D721Med (cell line): ENCODE measurements at regions not wholly inside any gene's neighbourhood (a gene's known extent, or its start where the extent isn't known, plus 50 kb on each side); places are given as distances from the start of the nearest gene placed in this dataset.

Source experiments
- DNase-seq: peaks from one replicate; pipeline ENCODE4 v3.0.0; 2011; ENCODE audit warnings: low spot score; ENCODE audit not compliant: insufficient read length
- FAIRE-seq: peaks from 2 replicates; lab custom pipeline; 2011; peaks lifted over from hg19 to GRCh38; lab: Jason Lieb, UNC
- CTCF ChIP-seq: IDR thresholded peaks from 2 replicates; pipeline ENCODE4 v1.5.1; 2012; ENCODE audit warnings: mild to moderate bottlenecking, control low read depth; ENCODE audit not compliant: insufficient read depth; ENCODE audit errors: missing control alignments

- no peak for FAIRE-seq
- TF ChIP-seq CTCF = no peak
- DNase-seq = no peak
Measured at GRCh38 chr6:167570460-167571400, 245.8 kb downstream of the TTLL2 start.

DNA sequence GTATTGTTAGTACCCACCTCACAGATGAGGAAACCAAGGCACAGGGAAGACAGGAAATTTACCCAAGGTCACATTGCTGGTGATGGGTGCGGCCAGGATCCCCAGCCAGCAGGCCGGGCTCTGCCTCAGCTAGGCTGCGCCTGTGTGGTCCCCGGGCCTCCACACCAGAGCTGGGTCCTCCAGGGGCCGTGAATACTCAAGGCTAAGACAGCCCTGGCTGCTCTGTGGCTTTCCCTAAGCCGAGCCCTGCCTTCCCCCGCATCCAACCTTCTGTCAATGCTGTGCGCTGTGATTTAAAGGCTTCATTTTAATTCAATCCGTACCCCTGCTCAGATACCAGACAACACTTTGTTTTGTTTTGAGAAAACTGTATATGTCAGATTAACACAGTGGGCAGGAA, 246.7 kb downstream of the TTLL2 start:
- FAIRE-seq = no peak
- no peak for TF ChIP-seq CTCF

DNA sequence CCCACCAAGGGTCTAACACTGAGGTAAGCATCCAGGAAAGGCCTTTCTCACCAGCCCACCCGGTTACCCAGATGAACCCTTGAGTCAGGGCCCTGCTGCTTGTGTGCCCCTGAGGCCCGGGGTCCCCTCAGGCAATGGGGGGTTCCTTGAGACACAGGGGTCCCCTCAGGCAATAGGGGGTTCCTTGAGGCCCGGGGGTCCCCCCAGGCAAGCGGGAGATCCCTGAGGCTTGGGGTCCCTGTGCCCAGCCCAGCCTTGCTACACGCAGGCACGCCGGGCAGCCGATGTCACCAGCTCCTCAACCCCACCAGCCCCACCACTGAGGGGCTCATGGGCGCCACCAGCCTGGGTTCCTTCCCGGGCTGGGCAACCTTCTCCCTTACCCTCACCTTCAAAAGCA, 247.2 kb downstream of the TTLL2 start:
- DNase-seq (no peak), FAIRE-seq (no peak)
- TF ChIP-seq CTCF = no peak

More for the DNA sequence above, 246.7 kb downstream of the TTLL2 start:
- no peak for DNase-seq

GRCh38 chr6:167572841-167573271, 248.0 kb downstream of the TTLL2 start:
- no peak for DNase-seq
- no peak for FAIRE-seq
- no peak for TF ChIP-seq CTCF

DNA sequence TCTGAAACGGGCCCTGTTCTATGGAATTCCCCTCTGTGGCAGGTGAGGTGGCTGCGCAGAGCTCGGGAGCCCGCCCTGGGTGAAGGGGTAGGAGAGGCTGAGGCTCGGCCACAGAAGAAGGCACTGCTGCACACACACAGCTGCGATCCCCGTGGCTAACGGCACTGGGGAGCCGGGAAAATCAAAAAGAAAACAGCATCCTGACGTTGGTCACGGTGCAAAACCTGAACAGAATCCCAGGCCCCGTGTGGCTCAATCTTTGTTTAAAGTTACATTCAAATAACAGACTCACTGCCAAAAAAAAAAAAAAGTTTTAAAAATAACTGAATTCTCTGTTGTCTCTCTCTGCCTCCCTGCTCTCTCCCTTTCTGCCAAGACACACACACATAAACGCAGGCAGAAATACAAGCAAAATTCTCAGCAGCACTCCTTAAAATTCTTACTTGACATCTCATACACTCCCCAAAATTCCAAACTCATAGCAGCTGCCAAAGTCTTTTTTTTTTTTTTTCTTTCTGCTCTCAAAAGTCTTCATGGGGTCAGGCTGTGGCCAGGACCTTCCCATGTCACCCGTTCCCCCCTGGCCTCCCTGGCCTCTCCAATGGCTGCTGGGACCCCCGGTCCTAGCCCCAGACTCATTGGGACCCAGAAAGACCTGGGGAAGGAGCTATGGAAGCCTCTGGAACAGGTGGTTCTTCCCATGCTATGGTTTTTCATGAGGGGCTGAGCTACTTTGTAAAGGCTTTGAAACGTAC, 248.8 kb downstream of the TTLL2 start:
- no peak for TF ChIP-seq CTCF
- DNase-seq = no peak
- FAIRE-seq = no peak

DNA sequence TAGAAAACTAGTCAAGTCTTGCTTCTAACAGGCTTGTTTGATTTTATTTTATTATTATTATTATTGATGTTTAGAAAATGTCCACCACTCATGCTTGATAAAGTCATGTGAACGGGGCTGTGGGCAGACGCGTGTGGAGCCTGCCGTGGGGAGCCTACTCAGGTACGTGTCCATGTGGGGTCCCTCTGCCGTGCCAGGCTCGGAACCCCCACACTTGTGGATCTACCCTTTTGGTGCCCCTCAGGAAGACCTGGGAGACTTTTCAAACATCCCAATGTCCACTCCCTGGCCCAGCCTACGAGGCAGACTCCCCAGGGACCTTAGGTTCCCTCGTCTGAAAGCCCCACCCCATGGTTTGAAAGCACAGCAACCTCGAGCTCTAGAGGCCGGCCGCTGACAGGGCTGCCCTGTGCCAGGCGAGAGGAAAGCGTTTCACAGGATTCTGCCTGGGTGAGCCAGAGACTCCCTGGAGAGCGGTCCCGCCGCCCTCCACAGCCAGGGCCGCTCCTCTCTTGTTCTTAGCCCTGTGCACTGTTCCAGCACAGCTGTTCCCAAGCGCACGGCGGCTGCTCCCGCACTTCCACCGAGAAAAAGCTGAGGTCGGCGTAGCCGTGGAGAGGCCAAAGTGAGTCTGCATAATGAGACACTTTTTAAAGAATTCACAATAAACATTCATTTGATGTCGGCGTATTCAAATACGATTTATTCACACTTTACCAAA, 249.7 kb downstream of the TTLL2 start:
- FAIRE-seq (no peak), DNase-seq (no peak)
- no peak for TF ChIP-seq CTCF
